NOMO-1 treated with DMSO at 0.1 percent for 48 hours (cell line): ENCODE measurements at regions not wholly inside any gene's neighbourhood (a gene's known extent, or its start where the extent isn't known, plus 50 kb on each side); places are given as distances from the start of the nearest gene placed in this dataset.
"Not testable (repeated sequence)": the region's sequence is repeated elsewhere in the genome, so short reads cannot be mapped to it uniquely, and the experiment has no call there.

Source experiments
- DNase-seq: peaks from one replicate; lab custom pipeline; 2025; ENCODE audit not compliant: unreplicated experiment; lab: John Stamatoyannopoulos, UW

GRCh38 chr2:87262184-87262702, 240.6 kb upstream of the PLGLB1 start:
- not testable (repeated sequence) for DNase-seq

GRCh38 chr2:87263868-87264518, 242.3 kb upstream of the PLGLB1 start:
- not testable (repeated sequence) for DNase-seq

GRCh38 chr2:87275192-87275591, 253.5 kb upstream of the PLGLB1 start:
- DNase-seq = not testable (repeated sequence)

- not testable (repeated sequence) for DNase-seq
These were observed 254.5 kb upstream of the PLGLB1 start for GRCh38 chr2:87275974-87276629.

GRCh38 chr2:87276673-87277072, 255.0 kb upstream of the PLGLB1 start:
- DNase-seq = not testable (repeated sequence)

- not testable (repeated sequence) for DNase-seq
These were observed 256.1 kb upstream of the PLGLB1 start for GRCh38 chr2:87277734-87278133.

GRCh38 chr2:87280596-87281355, 259.1 kb upstream of the PLGLB1 start:
- DNase-seq = not testable (repeated sequence)

GRCh38 chr2:87283735-87284470, 262.3 kb upstream of the PLGLB1 start:
- DNase-seq = not testable (repeated sequence)

GRCh38 chr2:87284471-87284772, 262.8 kb upstream of the PLGLB1 start:
- not testable (repeated sequence) for DNase-seq

- not testable (repeated sequence) for DNase-seq
These were observed 263.5 kb upstream of the PLGLB1 start for GRCh38 chr2:87285139-87285538.

GRCh38 chr2:87290566-87291307, 269.1 kb upstream of the PLGLB1 start:
- not testable (repeated sequence) for DNase-seq

GRCh38 chr2:87291400-87292200, 270.0 kb upstream of the PLGLB1 start:
- not testable (repeated sequence) for DNase-seq

- not testable (repeated sequence) for DNase-seq
These were observed 272.4 kb upstream of the PLGLB1 start for GRCh38 chr2:87293931-87294594.

- DNase-seq = not testable (repeated sequence)
These were observed 273.5 kb upstream of the PLGLB1 start for GRCh38 chr2:87295135-87295534.

GRCh38 chr2:87301349-87301748, 279.7 kb upstream of the PLGLB1 start:
- DNase-seq = not testable (repeated sequence)

- DNase-seq = not testable (repeated sequence)
These were observed 280.2 kb upstream of the PLGLB1 start for GRCh38 chr2:87301871-87302270.

GRCh38 chr2:87308621-87309020, 287.0 kb upstream of the PLGLB1 start:
- DNase-seq = not testable (repeated sequence)

- not testable (repeated sequence) for DNase-seq
These were observed 288.1 kb upstream of the PLGLB1 start for GRCh38 chr2:87309785-87310184.

GRCh38 chr2:87311896-87312441, 290.3 kb upstream of the PLGLB1 start:
- DNase-seq = not testable (repeated sequence)
